HG03060 (cell line): ENCODE measurements at regions not wholly inside any gene's neighbourhood (a gene's known extent, or its start where the extent isn't known, plus 50 kb on each side); places are given as distances from the start of the nearest gene placed in this dataset.

ENCODE experiments used
- ATAC-seq: cut with Tn5 transposase; IDR thresholded peaks from one replicate; pipeline ENCODE4 v1.9.1; 2021; ENCODE audit warnings: low read depth, moderate number of reproducible peaks; ENCODE audit not compliant: unreplicated experiment

- no peak for ATAC-seq
Measured at GRCh38 chr6:105920071-105920470, 166.1 kb upstream of the PRDM1 start.

GRCh38 chr6:105917038-105917695, 169.0 kb upstream of the PRDM1 start:
- ATAC-seq, result no peak

DNA sequence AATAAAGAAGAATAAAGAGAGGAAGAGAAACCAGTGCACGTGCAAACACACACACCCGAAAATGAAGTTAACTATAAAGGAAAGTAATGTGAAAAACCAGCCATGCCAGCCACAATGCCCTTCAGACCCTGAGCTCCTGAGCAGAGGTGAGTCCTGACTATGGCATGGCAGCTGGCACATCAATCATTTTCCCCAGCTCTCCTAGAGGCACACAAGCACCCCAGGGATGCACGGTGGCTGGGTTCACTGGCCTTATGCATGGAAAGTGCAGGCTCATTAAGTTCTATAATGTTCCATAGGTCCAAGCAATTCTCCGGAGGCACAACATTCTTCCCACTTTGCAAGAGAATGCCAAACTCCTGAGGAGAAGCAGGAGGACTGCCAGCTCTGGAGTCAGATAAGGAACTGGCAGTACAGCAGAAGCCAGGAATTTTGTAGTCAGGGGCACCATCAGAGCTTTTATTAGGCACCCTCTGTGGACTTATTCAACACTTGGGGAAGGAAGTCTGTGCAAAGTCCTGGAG, 175.0 kb upstream of the PRDM1 start:
- ATAC-seq, result no peak

GRCh38 chr6:105909106-105909505, 177.0 kb upstream of the PRDM1 start:
- ATAC-seq, result no peak

DNA sequence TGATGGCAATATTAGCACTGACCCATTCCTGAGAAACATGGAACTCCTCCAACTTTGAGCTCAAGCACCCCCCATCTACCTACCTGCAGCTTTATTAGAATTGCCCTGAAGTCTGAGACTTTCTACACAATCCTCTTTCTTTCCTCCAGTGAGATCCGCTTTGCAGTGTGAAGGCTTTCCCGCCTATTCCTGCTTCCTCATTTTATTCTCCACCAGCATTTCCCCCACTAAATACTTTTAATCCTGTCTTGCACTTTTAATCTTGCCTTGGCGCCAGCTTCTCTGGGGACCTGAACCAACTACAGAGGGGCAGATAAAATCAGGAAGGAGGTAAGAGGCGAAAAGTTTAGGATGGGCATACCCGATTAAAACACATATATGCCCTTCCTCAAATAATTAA, 178.1 kb upstream of the PRDM1 start:
- ATAC-seq, result no peak

GRCh38 chr6:105907301-105907700, 178.8 kb upstream of the PRDM1 start:
- no peak for ATAC-seq

GRCh38 chr6:105902401-105903031, 183.6 kb upstream of the PRDM1 start:
- no peak for ATAC-seq

GRCh38 chr6:105901583-105901982, 184.6 kb upstream of the PRDM1 start:
- no peak for ATAC-seq

GRCh38 chr6:105900125-105900937, 185.8 kb upstream of the PRDM1 start:
- no peak for ATAC-seq

GRCh38 chr6:105898286-105898685, 187.8 kb upstream of the PRDM1 start:
- ATAC-seq, result peak; percentile 68

- no peak for ATAC-seq
Measured at GRCh38 chr6:105897131-105897530, 189.0 kb upstream of the PRDM1 start.

DNA sequence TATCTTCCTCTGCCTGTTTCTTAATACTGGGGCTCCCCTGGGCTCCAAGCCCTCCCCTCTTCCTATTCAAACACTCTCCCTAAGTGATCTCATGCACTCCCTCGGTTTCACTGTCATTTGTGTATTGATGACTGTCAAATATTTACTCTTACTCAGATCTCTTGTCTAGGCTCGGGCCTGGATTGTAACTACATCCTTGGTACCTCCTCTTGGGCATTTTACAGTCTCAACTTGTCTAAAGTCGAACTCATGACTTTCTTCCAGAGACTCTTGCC, 189.4 kb upstream of the PRDM1 start:
- ATAC-seq, result no peak

- no peak for ATAC-seq
Measured at GRCh38 chr6:105896052-105896820, 189.9 kb upstream of the PRDM1 start.

DNA sequence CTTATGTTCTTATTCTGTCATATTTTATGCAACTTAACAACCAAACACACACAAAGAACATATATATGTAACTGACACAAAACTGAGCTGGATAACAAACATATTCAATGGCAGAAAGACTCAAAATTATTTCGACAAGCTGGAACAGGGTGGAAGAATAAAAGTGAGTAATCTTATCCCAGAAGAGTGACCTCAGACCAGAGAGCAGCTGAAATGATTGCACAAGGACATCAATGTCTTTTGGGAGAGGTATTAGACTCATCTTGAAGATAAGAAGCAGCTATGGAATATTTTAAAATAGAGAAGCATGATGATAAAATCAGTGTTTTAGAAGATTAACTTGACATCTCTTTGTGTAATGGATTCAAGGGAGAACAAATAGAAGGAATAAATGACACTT, 191.6 kb upstream of the PRDM1 start:
- no peak for ATAC-seq

- no peak for ATAC-seq
Measured at GRCh38 chr6:105893741-105894140, 192.4 kb upstream of the PRDM1 start.

DNA sequence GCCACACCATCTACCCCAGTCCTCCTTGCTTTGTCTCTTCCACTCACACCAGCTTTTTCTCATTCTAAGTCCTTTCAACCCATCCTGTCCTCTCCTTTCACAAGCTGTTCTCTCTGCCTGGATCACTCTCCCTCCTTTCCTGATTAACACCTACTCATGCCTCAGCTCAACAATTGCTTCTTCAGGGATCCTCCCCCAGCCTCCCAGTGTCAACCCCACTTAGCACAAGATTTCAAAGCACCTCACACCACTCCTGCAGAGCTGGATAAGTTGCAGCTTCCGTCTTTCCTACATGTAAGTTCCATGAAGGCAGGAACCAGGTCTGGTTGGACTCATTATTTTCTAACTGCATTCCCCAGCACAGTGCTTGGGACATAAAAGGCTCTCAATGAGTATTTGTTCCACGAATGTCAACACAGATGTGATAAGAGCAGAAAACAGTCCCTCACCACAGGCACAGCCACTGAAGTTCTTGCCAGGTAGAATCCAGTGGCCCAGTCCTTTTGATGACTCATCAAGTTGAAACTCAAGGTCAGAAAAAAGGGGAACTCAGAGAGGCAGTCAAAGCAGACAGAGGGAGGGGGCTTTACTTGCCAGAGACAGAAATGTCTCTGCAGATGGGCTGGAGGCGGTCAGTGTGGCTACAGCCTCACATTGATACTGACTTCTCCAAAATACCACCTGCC, 193.4 kb upstream of the PRDM1 start:
- peak; percentile 73 for ATAC-seq

DNA sequence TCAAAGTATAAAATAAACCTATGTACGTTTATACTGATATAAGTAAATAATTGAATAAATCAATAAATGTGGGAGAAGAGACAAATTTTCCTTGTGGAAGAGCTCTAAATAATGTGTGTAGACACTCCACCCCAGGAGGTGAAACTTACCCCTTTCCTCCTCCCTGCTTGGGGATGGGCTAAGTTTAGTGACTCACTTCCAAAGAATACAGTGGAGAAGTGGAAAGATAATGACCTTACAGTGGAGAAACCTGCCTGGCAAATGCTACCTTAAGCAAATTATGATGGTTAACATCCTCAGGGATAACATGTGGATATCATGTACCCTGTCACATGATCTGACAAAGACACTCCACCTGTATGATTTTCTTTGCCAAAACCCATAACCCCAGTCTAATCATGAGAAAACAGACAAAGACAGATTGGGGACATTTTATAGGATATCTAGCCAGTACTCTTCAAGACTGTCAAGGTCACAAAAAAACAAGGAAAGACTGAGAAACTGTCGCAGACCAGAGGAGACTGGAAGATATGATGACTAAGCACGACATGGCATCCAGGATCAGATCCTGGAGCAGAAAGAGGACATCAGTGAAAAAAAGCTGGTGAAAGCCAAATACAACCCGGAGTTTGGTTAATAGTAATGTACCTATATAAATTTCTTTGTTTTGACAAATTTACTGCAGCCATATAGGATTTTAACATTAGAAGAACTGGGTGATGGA, 195.5 kb upstream of the PRDM1 start:
- no peak for ATAC-seq

GRCh38 chr6:105889902-105890301, 196.2 kb upstream of the PRDM1 start:
- ATAC-seq, result no peak

DNA sequence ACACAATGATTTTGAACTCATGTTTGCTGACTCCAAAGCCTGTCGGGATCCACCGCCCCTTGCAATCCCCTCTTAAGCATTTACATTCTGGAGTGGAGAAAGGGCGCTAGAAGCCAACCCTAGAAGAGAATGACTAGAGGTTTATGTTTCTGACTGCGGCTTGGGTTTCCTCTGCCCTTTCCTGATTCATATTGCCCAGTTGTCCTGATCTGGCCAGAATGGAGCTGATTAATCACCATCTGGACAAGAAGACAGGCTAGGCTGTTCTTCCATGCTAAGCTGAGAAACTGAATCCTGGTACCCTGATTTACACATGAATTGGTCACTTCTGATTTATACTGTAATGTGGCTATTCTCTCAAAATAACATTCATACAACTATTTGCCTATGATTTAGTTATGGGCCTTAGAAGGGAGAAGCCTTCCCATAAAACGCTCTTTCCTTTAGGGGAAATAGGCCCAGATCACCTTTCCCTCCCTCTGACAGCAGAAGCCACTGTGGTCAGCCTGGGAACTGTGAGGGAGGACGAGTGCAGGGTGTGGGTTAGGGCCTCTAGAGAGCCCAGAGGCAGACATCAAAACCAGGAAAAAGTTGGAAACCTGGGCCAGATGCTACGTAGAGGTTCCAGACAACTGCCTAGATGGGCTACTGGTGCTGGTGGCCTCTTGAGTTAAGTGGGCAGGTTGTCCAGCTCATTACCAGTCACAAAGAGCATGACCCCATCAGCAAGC, 199.2 kb upstream of the PRDM1 start:
- ATAC-seq, result no peak
